Sigmoid colon (tissue), 4 donors: ENCODE measurements at regions not wholly inside any gene's neighbourhood (a gene's known extent, or its start where the extent isn't known, plus 50 kb on each side); places are given as distances from the start of the nearest gene placed in this dataset.
"Not testable (repeated sequence)": the region's sequence is repeated elsewhere in the genome, so short reads cannot be mapped to it uniquely, and the experiment has no call there.

Experiments used
- CTCF ChIP-seq, 4 experiments: fragments of 450-650 bp in 3 of 4; fragments of 200-600 bp in 1 of 4; IDR thresholded peaks; one replicate each; pipeline ENCODE4 v1.5.1; 2016 to 2019; ENCODE audit warnings: antibody characterized with exemption in 4 of 4, mild to moderate bottlenecking in 3 of 4, moderate library complexity in 2 of 4
- EP300 ChIP-seq, 4 donors: sonication (generic); formaldehyde crosslinking; IDR thresholded peaks; one replicate each; pipeline ENCODE4 v1.6.1; 2017; ENCODE audit warnings: antibody characterized with exemption in 4 of 4
- POLR2A ChIP-seq, 2 donors: fragments of 450-650 bp; IDR thresholded peaks; one replicate each; pipeline ENCODE4 v1.6.1; 2016; ENCODE audit warnings: antibody characterized with exemption in 2 of 2, mild to moderate bottlenecking in 2 of 2, moderate library complexity in 2 of 2
- POLR2AphosphoS5 ChIP-seq, 4 donors: sonication (generic); formaldehyde crosslinking; IDR thresholded peaks; one replicate each; pipeline ENCODE4 v1.6.1; 2017; ENCODE audit warnings: antibody characterized with exemption in 4 of 4

GRCh38 chr9:65462476-65462875 lies 177.5 kb upstream of the FOXD4L5 start:
- TF ChIP-seq CTCF, POLR2AphosphoS5, POLR2A, EP300 (IDR thresholded peaks at IDR 0.05): not testable (repeated sequence)
